Psoas muscle (tissue), 7 donors: ENCODE measurements at regions not wholly inside any gene's neighbourhood (a gene's known extent, or its start where the extent isn't known, plus 50 kb on each side); places are given as distances from the start of the nearest gene placed in this dataset.
A peak's percentile ranks its signal among the peaks of the same experiment; 100 is the strongest.

Experiments
- ATAC-seq, 4 donors: fragments of 200-7000 bp; cut with Tn5 transposase; one replicate each; pipeline ENCODE4 v1.9.1; 2020; ENCODE audit warnings: moderate library complexity in 3 of 4, mild to moderate bottlenecking in 2 of 4
- DNase-seq, 2 donors: peaks; one replicate each; pipeline ENCODE4 v3.0.0-alpha.2; 2020
- H3K27ac ChIP-seq: fragments of 200-600 bp; one replicate; pipeline ENCODE4 v1.8.0; 2022
- H3K27me3 ChIP-seq, 3 donors: fragments of 200-600 bp in 1 of 3; one replicate each; pipeline versions ENCODE4 v1.6.1 to v1.8.0; 2013 to 2022; ENCODE audit warnings: low read length in 2 of 3, mild to moderate bottlenecking in 2 of 3, moderate library complexity in 1 of 3; ENCODE audit not compliant: insufficient read depth in 3 of 3
- H3K36me3 ChIP-seq, 2 donors: fragments of 200-600 bp in 1 of 2; one replicate each; pipeline versions ENCODE4 v1.6.1 to v1.8.0; 2013 to 2022; ENCODE audit warnings: low read depth in 1 of 2, mild to moderate bottlenecking in 1 of 2, moderate library complexity in 1 of 2; ENCODE audit not compliant: insufficient read depth in 1 of 2
- H3K4me1 ChIP-seq: fragments of 200-600 bp; one replicate; pipeline ENCODE4 v1.8.0; 2022
- H3K4me3 ChIP-seq: fragments of 200-600 bp; one replicate; pipeline ENCODE4 v1.8.0; 2022; ENCODE audit warnings: mild to moderate bottlenecking
- H3K9me3 ChIP-seq: fragments of 200-600 bp; one replicate; pipeline ENCODE4 v1.8.0; 2022
- CTCF ChIP-seq: fragments of 200-600 bp; IDR thresholded peaks from one replicate; pipeline ENCODE4 v1.8.0; 2022; ENCODE audit warnings: antibody characterized with exemption
- WGBS, 3 donors: extraction: QIAGEN DNeasy Blood & Tissue Kit; methylation state at CpG; one replicate each; pipeline versions ENCODE4 v1.1.6 to v1.1.7; 2013; 5-methylcytosine and 5-hydroxymethylcytosine counted together
- intact Hi-C, 2 donors: fragments of 100-400 bp; cut with DNase I; formaldehyde crosslinking; loops; one replicate each; pipeline versions ENCODE4 v1.11.0 to v1.14.2; 2022
- donor health status: healthy with polysubstance abuse.
- donor health status: DM: no; HTN: no; CAD: no; lungs with moderate emphysema.
- donor health status: Bipolar disorder and iron deficiency.
- donor health status: healthy.
- donor health status: DM: yes; HTN: yes; CAD: no.
- donor health status: DM: no; HTN: no; CAD: no.
- donor health status: DM: yes; HTN: yes; CAD: no.

DNA sequence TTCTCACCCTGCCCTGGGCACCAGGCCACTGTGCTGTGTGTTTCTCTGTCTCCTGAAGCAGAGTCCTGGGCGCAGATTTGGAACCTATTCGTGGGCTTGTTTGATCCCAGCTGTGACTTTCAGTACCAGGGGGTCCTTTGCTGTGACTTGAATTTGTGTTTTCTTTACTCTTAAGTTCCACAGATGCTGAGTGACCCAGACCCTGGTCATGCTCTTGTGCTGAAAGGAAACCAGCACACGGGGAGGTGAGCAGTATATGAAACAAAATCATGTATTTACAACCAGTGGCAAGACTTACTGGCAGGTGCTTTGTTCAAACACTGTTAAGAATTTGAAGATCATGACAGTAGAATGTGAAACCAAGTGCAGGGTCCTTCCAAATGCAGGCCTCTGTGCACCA is 89.2 kb upstream of the PRSS58 start:
- H3K4me3 ChIP-seq = no peak overlapping the region
- DNase-seq = no peak
- WGBS, 3 donors = 60 to 78% (median 73%) methylated on average over 3 of the region's 3 CpGs
- no peaks in the 10 kb centered on the region for H3K4me1 ChIP-seq
- no peaks in the 10 kb centered on the region for H3K36me3 ChIP-seq
- no peaks in the 10 kb centered on the region for H3K27me3 ChIP-seq
- intact Hi-C loops = no loop called here
- no peaks in the 10 kb centered on the region for H3K9me3 ChIP-seq
- TF ChIP-seq CTCF = no peak
- no peak overlapping the region for H3K27ac ChIP-seq
- ATAC-seq = no peak

- no peak for TF ChIP-seq CTCF
- intact Hi-C loops = loop anchor here (2.0 kb wide), 1 partner anchor 37 kb away; no protein-coding TSS in a partner anchor
- Histone ChIP-seq H3K4me3 (no peak overlapping the region), H3K36me3 (no peaks in the 10 kb centered on the region), H3K27ac (no peak overlapping the region), H3K9me3 (no peaks in the 10 kb centered on the region), H3K27me3 (no peaks in the 10 kb centered on the region), H3K4me1 (no peaks in the 10 kb centered on the region)
- ATAC-seq = no peak
- 66 to 81% (median 74%) methylated on average over 5 of the region's 5 CpGs for WGBS, 3 donors
- no peak for DNase-seq
These were observed 88.0 kb upstream of the PRSS58 start for GRCh38 chr7:142345811-142346210.

DNA sequence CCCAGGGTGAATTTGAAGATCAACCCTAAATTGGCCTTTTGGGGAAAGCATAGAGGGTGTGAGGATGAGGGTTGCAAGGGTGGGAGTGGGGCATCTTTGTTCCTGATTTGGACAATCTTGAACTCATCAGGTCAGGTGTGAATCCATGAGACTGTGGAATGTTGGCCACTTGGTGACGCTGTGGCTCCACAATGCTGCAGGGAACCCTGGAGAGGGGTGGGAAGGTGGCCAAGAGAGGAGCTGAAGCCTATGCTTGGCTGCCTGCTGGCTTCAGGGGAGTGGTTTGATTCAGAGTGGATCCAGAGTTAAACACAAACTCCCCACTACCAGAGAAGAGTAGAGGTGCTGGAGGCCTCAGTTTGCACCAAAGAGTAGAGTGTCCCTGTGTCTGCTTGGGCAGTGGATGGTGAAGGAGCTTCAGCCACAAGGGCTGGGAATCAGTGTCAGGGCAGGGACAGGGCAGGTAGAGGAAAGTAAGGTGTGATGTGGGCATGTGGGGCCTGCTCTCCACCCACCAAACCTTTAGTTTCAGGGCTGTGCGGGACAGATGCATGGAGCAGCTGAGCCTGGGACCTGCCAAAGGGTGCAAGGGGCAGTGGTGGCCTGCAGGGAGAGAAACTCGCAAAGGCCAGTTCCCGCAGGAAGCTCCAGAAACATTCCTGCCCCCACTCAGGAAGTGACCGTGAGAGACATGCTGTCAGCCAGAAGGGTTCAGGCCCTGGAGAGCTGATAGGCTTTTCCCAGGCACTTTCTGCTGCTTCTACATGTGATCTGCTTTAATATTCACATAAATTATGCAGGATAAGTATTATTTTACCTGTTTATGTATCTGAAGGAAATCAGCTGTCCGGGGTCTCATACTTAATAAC is 81.0 kb upstream of the PRSS58 start:
- H3K36me3 ChIP-seq = no peaks in the 10 kb centered on the region
- H3K27ac ChIP-seq = no peak overlapping the region
- no peak overlapping the region for H3K4me3 ChIP-seq
- peak in 3 of 4 donors; percentile 70 to 84 (median 72) for ATAC-seq
- peak; percentile 9 for TF ChIP-seq CTCF
- intact Hi-C loops = no loop called here
- peak in 1 of 2 donors; percentile 65 for DNase-seq
- no peaks in the 10 kb centered on the region for H3K4me1 ChIP-seq
- H3K27me3 ChIP-seq = peaks cover 0 to 3% (median 0%) of the 10 kb centered on the region in 3 donors
- H3K9me3 ChIP-seq = no peaks in the 10 kb centered on the region
- WGBS, 3 donors = 35 to 41% (median 38%) methylated on average over 6 of the region's 6 CpGs

GRCh38 chr7:142337054-142338001 is 79.5 kb upstream of the PRSS58 start:
- ATAC-seq (peak in 1 of 4 donors; percentile 44), DNase-seq (no peak)
- Histone ChIP-seq H3K4me3 (no peak overlapping the region), H3K36me3 (no peaks in the 10 kb centered on the region), H3K4me1 (no peaks in the 10 kb centered on the region), H3K27ac (no peak overlapping the region), H3K9me3 (no peaks in the 10 kb centered on the region), H3K27me3 (peaks cover 0 to 3% (median 0%) of the 10 kb centered on the region in 3 donors)
- 23 to 28% (median 25%) methylated on average over 8 of the region's 8 CpGs for WGBS, 3 donors
- no peak for TF ChIP-seq CTCF
- intact Hi-C loops = no loop called here
